ENCODE measurements at regions not wholly inside any gene's neighbourhood (a gene's known extent, or its start where the extent isn't known, plus 50 kb on each side); places are given as distances from the start of the nearest gene placed in this dataset.
"Not testable (repeated sequence)": the region's sequence is repeated elsewhere in the genome, so short reads cannot be mapped to it uniquely, and the experiment has no call there.

DNA sequence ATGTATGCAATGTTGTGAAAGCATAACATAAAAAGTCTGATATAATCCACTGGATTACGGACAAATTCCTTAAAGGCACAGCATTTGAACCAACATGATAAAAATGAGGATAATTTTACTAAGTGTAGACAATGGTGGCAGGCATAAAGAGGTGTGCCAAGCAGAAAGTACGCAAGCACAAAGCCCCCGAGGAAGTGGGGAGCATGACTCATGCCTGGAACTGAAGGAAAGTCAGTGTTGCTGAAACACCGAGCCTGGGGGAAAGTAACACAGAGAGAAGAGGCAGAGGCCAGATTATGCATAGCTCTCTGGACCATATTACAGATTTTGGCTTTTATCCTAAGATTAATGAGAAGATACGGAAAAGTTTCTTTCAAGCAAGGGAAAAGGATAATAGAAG is 490.0 kb upstream of the PHF14 start:
- Histone ChIP-seq H3K9ac (ENCODE audit: low read length) (no peak overlapping the region), H3K9me2 (replicated peaks; ENCODE audit: insufficient read depth, low read length) (no peaks in the 10 kb centered on the region), H3K4me3 (ENCODE audit: insufficient read depth, low read length, poor library complexity, severe bottlenecking) (no peak overlapping the region), H3K79me2 (ENCODE audit: insufficient read depth, low read length) (no peaks in the 10 kb centered on the region), H3F3A (ENCODE audit: insufficient read depth) (no peaks in the 10 kb centered on the region), H3K27ac (ENCODE audit: low read depth, low read length) (no peak overlapping the region), H4K20me1 (ENCODE audit: low read depth, low read length) (no peaks in the 10 kb centered on the region), H3K9me3 (ENCODE audit: insufficient read depth, low read length) (no peaks in the 10 kb centered on the region), H3K4me2 (ENCODE audit: low read depth, low read length, poor library complexity, severe bottlenecking) (no peak overlapping the region), H2AFZ (ENCODE audit: low read depth, low read length, severe bottlenecking) (no peak overlapping the region), H3K36me3 (ENCODE audit: low read length) (no peaks in the 10 kb centered on the region), H3K27me3 (ENCODE audit: low read length) (no peaks in the 10 kb centered on the region)
- TF ChIP-seq, protein P1, sequence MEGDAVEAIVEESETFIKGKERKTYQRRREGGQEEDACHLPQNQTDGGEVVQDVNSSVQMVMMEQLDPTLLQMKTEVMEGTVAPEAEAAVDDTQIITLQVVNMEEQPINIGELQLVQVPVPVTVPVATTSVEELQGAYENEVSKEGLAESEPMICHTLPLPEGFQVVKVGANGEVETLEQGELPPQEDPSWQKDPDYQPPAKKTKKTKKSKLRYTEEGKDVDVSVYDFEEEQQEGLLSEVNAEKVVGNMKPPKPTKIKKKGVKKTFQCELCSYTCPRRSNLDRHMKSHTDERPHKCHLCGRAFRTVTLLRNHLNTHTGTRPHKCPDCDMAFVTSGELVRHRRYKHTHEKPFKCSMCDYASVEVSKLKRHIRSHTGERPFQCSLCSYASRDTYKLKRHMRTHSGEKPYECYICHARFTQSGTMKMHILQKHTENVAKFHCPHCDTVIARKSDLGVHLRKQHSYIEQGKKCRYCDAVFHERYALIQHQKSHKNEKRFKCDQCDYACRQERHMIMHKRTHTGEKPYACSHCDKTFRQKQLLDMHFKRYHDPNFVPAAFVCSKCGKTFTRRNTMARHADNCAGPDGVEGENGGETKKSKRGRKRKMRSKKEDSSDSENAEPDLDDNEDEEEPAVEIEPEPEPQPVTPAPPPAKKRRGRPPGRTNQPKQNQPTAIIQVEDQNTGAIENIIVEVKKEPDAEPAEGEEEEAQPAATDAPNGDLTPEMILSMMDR (IDR thresholded peaks at IDR 0.05; ENCODE audit: insufficient read depth, low read length, poor library complexity, severe bottlenecking): no peak
- no peak for TF ChIP-seq EZH2phosphoT487 (conservative IDR thresholded peaks at IDR 0.05; ENCODE audit: low read length)

DNA sequence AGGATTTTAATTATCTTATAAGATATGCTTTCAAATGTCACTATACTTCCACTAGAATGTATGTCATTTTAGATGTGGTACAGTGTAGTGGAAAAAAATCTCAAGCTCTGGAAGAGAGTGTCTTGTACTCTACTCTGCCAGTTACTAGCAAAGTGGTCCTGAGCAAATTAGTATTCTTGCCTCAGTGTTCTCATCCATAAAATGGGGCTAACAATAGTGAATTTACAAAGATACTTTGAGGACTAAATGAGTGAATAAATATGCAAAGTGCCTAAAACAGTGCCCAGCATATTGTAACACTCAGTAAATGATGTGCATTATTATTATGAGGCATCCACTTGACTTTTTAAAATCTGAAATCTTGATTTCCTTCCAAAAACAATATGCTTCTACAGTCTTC is 488.9 kb upstream of the PHF14 start:
- no peaks in the 10 kb centered on the region for H3K27me3 ChIP-seq (ENCODE audit: low read length)
- H3F3A ChIP-seq (ENCODE audit: insufficient read depth): no peaks in the 10 kb centered on the region
- H3K79me2 ChIP-seq (ENCODE audit: insufficient read depth, low read length): no peaks in the 10 kb centered on the region
- no peaks in the 10 kb centered on the region for H4K20me1 ChIP-seq (ENCODE audit: low read depth, low read length)
- H3K9me3 ChIP-seq (ENCODE audit: insufficient read depth, low read length): no peaks in the 10 kb centered on the region
- no peaks in the 10 kb centered on the region for H3K9me2 ChIP-seq (replicated peaks; ENCODE audit: insufficient read depth, low read length)
- no peaks in the 10 kb centered on the region for H3K36me3 ChIP-seq (ENCODE audit: low read length)
- H2AFZ ChIP-seq (ENCODE audit: low read depth, low read length, severe bottlenecking): no peak overlapping the region
- H3K4me3 ChIP-seq (ENCODE audit: insufficient read depth, low read length, poor library complexity, severe bottlenecking): no peak overlapping the region
- no peak overlapping the region for H3K9ac ChIP-seq (ENCODE audit: low read length)
- no peak for TF ChIP-seq EZH2phosphoT487 (conservative IDR thresholded peaks at IDR 0.05; ENCODE audit: low read length)
- TF ChIP-seq, protein P1 (IDR thresholded peaks at IDR 0.05; ENCODE audit: insufficient read depth, low read length, poor library complexity, severe bottlenecking): no peak
- no peak overlapping the region for H3K27ac ChIP-seq (ENCODE audit: low read depth, low read length)
- H3K4me2 ChIP-seq (ENCODE audit: low read depth, low read length, poor library complexity, severe bottlenecking): no peak overlapping the region

DNA sequence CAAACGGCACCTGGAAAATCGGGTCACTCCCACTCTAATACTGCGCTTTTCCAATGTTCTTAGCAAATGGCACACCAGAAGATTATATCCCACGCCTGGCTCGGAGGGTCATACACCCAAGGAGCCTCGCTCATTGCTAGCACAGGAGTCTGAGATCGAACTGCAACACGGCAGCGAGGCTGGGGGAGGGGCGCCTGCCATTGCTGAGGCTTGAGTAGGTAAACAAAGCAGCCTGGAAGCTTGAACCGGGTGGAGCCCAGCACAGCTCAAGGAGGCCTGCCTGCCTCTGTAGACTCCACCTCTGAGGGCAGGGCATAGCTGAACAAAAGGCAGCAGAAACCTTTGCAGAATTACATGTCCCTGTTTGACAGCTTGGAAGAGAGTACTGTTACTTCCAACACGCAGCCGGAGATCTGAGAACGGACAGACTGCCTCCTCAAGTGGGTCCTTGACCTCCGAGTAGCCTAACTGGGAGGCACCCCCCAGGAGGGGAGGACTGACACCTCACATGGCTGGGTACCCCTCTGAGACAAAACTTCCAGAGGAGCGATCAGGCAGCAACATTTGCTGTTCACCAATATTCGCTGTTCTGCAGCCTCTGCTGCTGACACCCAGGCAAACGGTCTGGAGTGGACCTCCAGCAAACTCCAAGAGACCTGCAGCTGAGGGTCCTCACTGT is 472.3 kb upstream of the PHF14 start:
- not testable (repeated sequence) for H3K9ac ChIP-seq (ENCODE audit: low read length); H3K4me3 ChIP-seq (ENCODE audit: insufficient read depth, low read length, poor library complexity, severe bottlenecking); H3K4me2 ChIP-seq (ENCODE audit: low read depth, low read length, poor library complexity, severe bottlenecking); H3K27ac ChIP-seq (ENCODE audit: low read depth, low read length); H3K36me3 ChIP-seq (ENCODE audit: low read length); H2AFZ ChIP-seq (ENCODE audit: low read depth, low read length, severe bottlenecking); H3F3A ChIP-seq (ENCODE audit: insufficient read depth); H3K27me3 ChIP-seq (ENCODE audit: low read length); H3K9me3 ChIP-seq (ENCODE audit: insufficient read depth, low read length); H4K20me1 ChIP-seq (ENCODE audit: low read depth, low read length); H3K9me2 ChIP-seq (replicated peaks; ENCODE audit: insufficient read depth, low read length); H3K79me2 ChIP-seq (ENCODE audit: insufficient read depth, low read length)

DNA sequence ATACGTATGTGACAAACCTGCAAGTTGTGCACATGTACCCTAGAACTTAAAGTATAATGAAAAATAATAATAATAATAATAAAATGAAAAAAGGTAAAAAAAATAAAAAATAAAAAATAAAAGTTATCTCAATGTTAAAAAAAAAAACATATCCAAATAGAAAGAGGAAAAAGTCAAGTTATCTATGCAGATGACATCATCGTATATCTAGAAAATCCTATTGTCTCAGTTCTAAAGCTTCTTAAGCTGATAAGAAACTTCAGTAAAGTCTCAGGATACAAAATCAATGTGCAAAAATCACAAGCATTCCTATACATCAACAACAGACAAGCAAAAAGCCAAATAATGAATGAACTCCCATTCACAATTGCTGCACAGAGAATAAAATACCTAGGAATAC is 466.6 kb upstream of the PHF14 start:
- H3K79me2 ChIP-seq (ENCODE audit: insufficient read depth, low read length): no peaks in the 10 kb centered on the region
- H4K20me1 ChIP-seq (ENCODE audit: low read depth, low read length): no peaks in the 10 kb centered on the region
- H3K4me3 ChIP-seq (ENCODE audit: insufficient read depth, low read length, poor library complexity, severe bottlenecking): no peak overlapping the region
- H3K9ac ChIP-seq (ENCODE audit: low read length): no peak overlapping the region
- H3K36me3 ChIP-seq (ENCODE audit: low read length): no peaks in the 10 kb centered on the region
- TF ChIP-seq, protein P1 (IDR thresholded peaks at IDR 0.05; ENCODE audit: insufficient read depth, low read length, poor library complexity, severe bottlenecking): no peak
- TF ChIP-seq EZH2phosphoT487 (conservative IDR thresholded peaks at IDR 0.05; ENCODE audit: low read length): no peak
- no peaks in the 10 kb centered on the region for H3F3A ChIP-seq (ENCODE audit: insufficient read depth)
- no peaks in the 10 kb centered on the region for H3K27me3 ChIP-seq (ENCODE audit: low read length)
- H3K9me3 ChIP-seq (ENCODE audit: insufficient read depth, low read length): no peaks in the 10 kb centered on the region
- no peak overlapping the region for H3K4me2 ChIP-seq (ENCODE audit: low read depth, low read length, poor library complexity, severe bottlenecking)
- H3K9me2 ChIP-seq (replicated peaks; ENCODE audit: insufficient read depth, low read length): no peaks in the 10 kb centered on the region
- no peak overlapping the region for H2AFZ ChIP-seq (ENCODE audit: low read depth, low read length, severe bottlenecking)
- H3K27ac ChIP-seq (ENCODE audit: low read depth, low read length): no peak overlapping the region
